NK-92 treated with Interleukin-12 subunit alpha and Interleukin-12 subunit beta, amount 100 ng/mL, for 24 hours (cell line): ENCODE measurements at regions not wholly inside any gene's neighbourhood (a gene's known extent, or its start where the extent isn't known, plus 50 kb on each side); places are given as distances from the start of the nearest gene placed in this dataset.
"Not testable (repeated sequence)": the region's sequence is repeated elsewhere in the genome, so short reads cannot be mapped to it uniquely, and the experiment has no call there.

Experiments
- DNase-seq: peaks from one replicate; lab custom pipeline; 2025; lab: John Stamatoyannopoulos, UW

DNA sequence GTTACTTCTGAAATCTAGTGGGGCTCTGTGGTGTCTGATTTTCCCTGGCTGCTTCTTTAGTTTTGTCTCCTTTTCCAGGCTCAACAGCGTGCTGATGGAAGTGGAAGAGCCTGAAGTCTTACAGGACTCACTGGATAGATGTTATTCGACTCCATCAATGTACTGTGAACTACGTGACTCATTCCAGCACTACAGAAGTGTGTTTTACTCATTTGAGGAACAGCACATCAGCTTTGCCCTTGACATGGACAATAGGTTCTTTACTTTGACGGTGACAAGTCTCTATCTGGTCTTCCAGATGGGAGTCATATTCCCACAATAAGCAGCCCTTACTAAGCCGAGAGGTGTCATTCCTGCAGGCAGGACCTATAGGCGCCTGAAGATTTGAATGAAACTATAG, 51.1 kb downstream of the NBPF8 start:
- not testable (repeated sequence) for DNase-seq

DNA sequence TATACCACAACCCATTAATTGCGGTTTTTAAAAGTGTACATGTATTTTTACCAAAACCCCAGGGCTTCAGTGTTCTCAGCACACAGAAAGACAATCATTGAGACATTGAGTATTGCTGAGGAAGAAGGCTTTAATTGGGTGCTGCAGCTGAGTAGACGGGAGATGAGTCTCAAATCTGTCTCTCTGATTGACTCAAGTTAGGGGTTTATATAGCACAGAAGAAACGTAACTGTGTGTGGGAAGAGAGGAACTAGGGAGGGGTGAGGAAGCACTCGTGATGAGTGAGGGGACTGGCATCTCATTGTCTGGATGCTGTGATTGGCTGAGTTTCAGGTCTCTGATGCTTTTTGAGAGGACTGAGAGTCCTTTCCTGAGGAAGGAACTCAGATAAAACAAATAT, 62.8 kb downstream of the NBPF8 start:
- DNase-seq: not testable (repeated sequence)

DNA sequence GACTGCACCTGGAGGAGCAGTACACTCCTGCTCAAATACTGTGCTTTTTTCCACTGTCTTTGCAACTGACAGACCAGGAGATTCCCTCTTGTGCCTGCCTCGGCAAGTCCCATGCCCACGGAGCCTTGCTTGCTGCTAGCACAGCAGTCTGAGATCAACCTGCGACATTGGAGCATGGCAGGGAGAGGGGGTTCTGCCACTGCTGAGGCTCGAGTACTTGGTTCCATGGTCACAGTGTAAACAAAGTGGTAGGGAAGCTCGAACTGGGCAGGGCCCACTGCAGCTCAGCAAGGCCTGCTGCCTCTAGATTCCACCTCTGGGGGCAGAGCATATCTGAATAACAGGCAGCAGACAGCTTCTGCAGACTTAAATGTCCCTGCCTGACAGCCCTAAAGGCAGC, 63.6 kb downstream of the NBPF8 start:
- not testable (repeated sequence) for DNase-seq

DNA sequence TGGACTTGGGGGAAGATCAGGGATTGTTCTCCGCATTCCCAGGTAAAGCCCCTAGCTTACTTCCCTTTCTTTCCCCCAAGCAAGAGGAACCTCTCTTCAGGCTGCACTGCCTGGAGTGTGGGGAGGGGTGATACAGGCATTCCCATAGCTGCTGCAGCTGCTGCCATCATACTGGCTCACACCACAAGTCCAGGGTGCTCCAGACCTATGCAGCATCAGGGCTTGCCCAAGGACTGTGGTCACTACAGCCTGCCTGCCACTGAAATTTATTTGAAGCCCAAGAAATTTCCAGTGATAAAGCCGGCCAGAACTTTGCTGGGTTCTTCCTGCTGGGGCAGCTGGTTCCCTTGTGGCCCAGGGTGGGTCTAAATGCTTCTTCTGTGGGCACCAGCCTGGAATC, 72.7 kb downstream of the NBPF8 start:
- not testable (repeated sequence) for DNase-seq

DNA sequence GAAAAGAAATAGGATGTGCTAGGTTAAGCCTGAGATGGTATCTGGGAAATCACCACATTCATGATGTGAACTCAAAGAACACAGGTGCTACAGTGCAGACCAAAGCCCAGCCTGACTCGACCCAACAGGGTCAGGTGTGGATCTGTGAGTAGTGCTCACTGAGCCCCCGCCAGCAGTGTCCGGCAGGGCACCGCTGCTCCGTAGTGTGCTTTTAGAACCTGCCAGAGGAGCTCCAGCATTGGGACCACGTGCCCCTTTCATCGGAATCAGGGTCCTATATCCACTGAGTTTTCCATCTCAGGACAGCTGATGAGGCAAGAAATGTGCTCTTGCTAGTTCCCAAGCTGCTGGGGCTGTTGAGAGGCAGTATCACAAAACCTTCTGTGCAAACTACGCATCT, 74.4 kb downstream of the NBPF8 start:
- not testable (repeated sequence) for DNase-seq

DNA sequence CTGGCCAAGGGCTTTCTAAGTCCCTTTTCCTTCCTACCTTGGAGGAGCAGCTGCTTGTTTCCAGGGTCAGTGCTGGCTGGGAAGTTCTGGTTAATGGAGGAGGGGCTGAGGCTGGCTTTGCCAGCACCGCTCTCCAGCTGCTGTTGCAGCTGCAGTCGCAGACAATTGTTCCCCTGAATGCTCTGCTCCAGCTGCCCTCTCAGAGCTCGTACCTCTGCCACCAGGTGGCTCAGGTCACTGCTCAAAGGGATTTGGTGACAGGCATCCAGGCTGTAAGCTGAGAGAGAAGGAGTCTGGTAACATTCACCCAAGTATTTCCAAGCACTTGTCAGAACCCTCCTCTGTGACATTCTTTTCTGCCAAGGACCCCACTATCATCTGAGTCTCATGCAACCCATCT, 82.3 kb downstream of the NBPF8 start:
- not testable (repeated sequence) for DNase-seq

DNA sequence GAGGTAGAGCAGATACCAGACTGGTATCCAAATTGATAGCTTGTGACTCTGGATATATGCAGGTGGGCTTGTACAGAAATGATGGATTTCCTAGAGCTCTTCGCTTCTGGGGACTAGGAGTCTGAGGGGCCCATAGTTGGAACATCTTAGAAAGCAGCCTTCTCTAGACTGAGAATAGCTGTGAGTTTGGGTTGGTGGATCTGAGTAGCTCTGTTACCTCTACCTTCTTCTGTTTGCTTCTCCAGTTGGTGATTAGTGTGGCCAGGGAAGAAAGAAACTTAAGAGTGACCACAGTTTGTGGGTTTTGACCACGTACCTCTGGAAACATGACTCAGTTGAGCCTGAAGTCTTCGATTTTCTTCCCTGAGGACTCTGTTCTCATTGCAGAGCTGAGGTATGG, 88.4 kb downstream of the NBPF8 start:
- not testable (repeated sequence) for DNase-seq

DNA sequence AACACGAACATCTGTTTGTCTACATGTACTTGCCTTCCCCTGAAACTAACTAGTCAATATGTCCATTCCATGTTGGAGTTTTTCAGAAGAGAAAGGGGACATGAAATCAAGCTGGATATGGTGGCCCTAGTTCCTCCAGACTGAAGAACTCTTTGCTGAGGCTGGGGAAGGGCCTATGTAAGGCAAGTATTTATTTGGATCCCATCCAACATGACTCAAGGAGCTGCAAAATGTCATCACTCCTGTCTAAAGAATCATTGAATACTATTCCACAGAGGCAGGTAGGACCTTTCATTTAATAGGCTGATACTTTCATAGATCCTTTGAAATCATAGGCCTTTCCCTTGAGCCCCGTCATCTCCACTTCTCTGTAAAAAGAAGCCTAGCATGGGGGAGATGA, 91.5 kb downstream of the NBPF8 start:
- not testable (repeated sequence) for DNase-seq

DNA sequence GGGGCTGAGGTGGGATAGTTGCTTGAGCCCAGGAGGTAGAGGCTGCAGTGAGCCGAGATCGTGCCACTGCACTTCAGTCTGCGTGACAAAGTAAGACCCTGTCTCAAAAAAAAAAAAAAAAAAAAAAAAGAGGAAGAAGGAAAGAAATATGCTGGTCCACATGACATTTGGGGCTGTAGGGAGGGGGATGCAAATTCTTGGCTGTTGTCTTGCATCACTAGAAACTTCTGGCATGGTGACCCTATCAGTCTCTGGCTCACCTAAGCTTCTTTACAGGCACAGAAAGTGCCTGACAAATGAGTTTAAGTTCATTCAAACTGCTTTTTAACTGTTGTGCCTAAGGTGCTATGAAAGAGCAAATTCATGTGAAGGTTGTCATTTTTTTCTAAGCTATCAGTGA, 93.5 kb downstream of the NBPF8 start:
- DNase-seq: not testable (repeated sequence)

DNA sequence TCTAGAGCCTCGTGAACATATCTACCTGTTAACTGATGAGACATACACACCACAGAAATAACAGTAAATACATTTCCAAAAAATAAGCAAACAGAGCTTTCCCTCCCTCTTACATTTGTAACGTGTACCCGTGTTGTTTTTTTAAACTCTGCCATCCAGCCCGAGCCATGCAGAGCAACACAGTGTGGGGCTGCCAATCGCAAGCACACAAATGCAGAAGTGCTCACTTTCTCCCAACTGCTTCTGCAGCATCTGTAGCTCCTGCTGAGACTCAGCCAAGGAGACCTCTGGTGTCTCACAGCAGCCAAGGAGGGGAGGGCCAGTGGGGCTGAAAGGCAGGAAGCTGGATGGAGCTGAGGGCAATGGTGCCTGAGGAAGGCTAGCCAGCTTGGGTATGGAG, 94.4 kb downstream of the NBPF8 start:
- DNase-seq: not testable (repeated sequence)

DNA sequence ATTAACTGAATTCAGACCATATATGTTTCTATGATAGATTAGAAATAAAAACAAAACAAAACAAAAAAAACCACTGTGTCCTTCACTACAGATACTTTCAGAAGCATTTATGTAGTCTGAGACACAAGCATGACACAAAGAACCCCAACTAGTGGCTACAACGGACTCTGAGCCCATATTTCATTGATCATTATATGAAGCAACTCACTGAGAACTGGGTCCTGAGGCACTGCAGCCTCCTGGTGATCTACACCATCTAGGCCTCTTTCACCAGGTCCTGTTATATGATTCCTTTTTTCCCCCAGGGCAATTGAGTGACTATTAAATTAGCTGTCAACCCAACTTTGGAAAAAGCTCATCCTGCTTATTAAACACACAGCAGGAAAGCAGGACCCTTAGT, 98.3 kb downstream of the NBPF8 start:
- DNase-seq: not testable (repeated sequence)

DNA sequence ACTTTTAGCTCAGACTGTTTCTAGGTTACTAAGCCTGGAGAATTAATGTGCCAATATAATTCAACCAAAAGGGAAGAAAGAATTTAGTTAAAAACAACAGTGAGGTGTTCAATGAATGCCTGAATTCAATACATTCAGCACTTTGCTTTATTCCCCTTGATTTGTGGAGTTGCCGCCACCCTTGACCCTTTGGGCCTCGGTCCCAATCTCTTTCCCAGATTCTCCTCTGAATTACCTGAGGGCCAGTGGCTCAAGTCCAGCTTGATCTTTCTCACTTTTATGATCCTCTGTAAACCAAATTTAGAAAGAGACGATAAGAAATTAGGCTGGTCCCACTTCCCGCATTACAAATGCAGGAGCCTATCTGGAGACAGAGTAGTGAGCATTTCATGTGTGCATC, 98.7 kb downstream of the NBPF8 start:
- not testable (repeated sequence) for DNase-seq

DNA sequence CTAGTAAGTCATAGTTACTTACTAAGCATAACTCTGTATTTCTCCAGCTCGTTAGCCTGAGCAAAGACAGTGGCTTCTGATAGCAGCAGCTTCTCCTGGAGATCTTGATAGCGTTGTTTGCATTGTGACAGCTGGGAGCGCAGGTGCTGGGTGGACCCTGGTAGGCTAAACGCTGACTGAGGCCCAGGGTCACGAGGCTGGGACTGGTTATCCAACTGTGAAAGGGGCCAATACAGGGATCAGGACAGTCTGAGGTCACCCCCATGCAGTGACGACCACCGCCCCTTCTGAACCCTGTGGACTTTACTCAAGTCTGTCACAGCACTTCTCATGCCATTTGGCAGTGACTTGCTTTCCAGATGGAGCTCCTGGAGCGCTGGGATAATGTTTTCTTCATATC, 104.4 kb downstream of the NBPF8 start:
- DNase-seq: not testable (repeated sequence)

DNA sequence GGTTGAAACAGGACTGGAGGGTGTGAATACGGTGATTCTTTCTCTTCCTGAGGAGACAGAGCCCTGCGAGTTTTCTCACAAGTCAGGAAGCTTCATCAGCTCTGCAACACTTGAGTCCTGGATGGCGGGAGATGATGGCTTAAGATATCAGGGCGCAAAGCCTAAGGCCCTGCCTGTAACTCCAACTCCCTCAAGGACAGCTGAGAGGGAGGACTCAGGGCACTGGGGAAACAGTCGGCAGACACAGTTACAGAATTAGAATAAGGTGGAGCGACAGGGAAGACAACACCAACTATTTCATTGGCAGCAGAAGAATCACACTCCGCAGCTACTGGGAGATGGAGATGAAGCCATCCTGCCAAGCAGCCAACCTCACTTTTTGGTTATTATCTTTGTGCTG, 109.6 kb downstream of the NBPF8 start:
- DNase-seq: not testable (repeated sequence)

DNA sequence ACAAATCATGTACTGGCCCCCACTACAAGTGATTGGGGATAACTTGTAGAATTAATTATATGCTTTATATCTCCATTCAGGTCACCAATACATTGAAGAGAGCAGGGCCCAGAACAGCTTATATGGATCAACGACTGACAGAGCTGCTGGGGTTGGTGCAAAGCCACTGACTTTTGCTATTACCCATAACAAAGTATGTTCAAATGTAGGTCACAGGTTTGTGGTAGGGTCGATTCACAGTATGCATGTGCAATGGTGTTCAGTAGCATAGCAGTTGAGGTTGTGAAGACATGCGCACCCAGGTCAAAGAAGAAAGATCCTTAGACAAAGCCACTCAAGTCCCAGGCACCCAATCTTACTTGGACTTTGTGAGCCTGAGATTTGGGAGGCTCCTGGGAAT, 110.6 kb downstream of the NBPF8 start:
- not testable (repeated sequence) for DNase-seq

DNA sequence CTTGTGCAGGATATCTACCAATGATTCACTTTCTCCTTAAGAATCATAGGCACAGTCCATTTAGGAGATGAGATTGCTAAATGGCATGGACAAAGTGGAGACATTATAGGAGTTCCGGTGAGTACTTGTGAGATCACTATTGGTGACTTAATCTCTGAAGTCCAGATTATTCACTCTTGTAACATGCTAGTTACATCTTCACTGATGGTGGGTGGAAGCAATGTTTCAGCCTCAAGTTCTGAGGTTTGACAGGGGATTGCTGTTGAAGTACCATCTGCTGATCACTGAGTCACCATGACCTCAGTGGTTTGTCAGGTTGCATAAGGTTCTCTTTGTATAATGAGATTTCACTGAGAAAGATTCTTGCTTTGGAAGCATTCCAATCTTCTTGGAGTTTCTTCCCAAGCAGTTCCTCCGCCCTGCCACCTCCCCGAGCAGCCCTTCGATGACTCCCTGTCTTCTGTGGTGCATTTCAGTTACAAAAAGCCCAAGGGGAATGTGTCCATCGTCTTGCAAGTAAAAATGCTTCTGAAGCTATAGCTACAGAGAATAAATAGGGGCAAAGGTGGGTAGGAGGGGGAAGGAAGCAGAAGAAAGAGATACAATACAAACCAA, 114.7 kb downstream of the NBPF8 start:
- not testable (repeated sequence) for DNase-seq

DNA sequence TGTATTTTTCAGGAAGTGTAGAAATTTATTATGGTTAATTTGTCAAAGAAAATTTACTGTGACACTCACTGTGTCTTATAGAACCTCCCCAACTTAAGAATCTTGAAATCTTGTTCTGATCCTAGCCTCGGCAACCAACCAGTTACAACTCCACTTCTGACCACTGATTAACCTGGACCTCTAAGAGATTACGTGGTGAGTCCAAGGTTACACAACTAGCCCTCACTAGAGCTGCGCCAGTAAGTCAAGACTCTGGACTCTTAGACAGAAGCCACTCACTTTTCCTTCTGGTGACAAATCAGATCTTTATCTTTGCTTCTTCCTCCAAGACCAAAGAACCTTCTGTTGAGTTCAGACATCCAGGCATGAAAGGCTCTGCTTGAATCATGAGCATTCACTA, 116.6 kb downstream of the NBPF8 start:
- DNase-seq: not testable (repeated sequence)

DNA sequence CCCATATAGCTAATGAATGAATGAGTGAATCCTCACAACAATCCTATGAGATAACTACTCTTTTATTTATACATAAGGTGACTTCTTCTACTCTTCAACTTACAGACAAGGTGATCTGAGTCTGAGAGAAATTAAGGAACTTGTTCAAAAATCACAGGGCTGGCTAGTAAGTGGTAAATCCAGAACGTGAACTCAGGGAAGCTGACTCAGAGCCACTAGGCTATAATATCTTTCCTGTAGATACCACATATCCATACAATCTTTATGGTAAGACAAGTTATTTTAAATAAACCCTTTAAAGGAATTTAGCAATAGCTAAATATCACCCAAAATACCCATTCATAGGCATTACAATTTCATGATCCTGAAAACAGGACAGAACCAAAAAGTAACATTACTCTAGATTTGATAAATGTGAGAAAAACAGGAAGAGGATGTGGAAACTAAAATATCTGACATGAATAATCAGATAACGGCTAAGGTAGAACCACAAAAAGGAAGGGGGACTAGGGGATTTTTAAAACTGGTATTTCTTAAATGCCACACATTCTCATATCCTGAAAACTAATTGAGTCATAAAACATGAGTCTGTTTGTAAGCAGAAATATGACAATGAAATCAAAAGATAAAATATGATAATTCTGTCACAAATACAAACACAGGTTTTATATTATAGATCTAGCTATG, 119.7 kb downstream of the NBPF8 start:
- DNase-seq: not testable (repeated sequence)

DNA sequence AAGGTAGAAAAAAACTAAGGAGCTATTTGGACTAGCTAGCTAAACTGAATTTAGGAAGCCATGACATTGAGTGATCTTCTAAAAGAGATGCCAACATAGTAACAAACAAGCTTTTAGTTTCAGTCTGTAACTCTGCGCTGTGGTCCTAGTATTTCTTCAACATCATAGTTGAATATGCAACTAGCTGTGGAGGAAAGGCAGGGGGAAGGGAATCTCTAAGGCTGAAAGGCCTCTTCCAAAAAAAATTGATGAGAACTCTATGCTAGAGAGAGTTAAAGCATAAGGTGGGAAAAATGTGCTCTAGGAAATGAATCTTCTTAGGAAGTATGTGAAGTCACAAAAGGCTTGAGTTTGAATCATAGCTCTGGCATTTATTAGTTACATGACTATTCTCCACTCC, 120.2 kb downstream of the NBPF8 start:
- DNase-seq: not testable (repeated sequence)

DNA sequence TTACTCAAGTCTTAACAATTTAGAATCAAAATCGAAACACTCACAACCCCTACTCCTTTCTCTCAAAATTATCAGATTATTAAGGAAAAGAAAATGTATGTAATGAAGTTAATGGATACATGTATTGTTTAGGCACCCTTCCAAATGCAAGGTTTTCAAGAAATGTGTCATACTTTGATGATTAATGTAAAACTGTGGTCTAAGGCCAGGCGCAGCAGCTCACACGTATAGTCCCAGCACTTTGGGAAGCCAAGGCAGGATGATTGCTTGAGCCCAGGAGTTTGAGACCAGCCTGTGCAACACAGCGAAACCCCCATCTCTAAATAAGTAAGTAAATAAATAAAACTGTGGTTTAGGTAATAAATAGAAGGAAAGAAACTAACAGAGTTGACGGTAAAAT, 126.6 kb downstream of the NBPF8 start:
- DNase-seq: not testable (repeated sequence)

DNA sequence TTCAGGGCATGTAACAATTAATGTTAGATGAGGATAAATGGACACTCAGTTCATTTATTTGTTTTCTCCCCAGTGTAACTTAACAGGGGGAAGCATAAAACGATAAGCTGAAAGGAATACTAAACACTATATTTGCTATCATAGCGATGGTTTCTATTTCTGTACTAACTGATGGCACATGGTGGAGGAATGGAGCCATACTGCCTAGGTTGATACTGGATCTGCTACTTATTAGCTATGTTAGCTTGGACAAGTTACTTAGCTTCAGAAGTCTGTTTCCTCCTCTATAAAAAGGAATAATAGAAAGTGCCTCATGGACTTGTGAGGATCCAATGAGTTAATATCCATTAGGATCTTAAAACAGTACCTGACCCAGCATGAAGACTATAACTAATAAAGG, 127.5 kb downstream of the NBPF8 start:
- not testable (repeated sequence) for DNase-seq

DNA sequence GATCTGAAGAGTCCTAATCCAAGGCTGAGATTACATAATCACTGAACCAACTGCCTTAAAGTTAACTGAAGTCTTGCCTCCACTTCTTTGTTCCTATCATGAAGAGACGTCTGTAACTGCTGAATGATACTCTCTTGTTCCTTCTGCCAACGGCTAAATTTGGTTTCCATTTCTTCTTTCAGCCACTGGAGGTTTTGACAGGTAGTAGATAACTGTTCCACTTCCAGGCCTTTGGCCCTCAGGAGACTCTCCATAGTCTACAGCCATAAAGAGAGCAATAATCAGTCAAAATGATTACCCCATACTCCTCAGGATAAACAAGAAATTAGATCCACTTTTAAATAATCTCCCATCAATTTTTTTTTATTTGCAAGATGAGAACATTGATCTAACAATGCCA, 128.1 kb downstream of the NBPF8 start:
- DNase-seq: not testable (repeated sequence)

DNA sequence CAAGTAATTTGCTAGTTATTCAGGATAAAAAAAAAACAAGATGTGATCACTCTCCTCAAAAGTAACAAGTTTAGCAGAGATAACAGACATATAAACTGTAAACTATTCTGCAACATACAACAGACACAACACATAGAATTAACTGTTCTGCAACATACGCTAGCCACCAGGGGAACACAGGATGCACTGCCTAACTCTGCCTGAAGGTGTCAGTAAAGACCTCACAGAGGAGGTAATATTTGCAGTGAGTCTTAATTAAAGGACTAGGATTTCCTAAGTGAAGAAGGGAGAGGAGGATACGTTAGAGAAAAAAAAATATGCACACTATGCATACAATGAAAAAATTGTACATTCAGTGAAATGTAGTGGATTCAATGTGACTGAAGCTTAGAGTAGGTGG, 129.6 kb downstream of the NBPF8 start:
- DNase-seq: not testable (repeated sequence)

DNA sequence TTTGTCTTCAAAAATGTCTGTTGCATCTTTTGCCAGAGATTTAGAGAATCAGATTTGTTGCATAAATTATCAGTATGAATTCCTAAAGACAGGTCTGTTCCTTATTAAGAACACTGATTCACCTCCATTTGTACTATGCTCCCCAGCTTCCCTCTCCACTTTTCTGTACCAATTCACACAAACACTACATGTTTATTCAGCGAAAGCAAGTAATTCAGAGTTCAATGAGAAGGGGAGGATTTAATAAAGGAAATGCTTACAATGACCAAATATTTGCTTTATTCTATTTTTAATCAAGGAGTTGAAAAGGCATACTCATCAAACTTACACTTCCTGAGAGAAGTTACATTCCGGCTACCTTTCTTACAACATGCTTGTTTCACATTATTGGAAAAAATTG, 135.5 kb downstream of the NBPF8 start:
- not testable (repeated sequence) for DNase-seq
